Activated T-helper 2 cell treated with anti-CD3 and anti-CD28 coated beads, Interferon-gamma antibody, Interleukin-2, Interleukin-4, amounts not matched to agents 10 μg/mL and 5 μg/mL and 100 μg/mL, durations not matched to agents 14 hours and 24 hours and 36 hours (primary cell): ENCODE measurements at regions not wholly inside any gene's neighbourhood (a gene's known extent, or its start where the extent isn't known, plus 50 kb on each side); places are given as distances from the start of the nearest gene placed in this dataset.
"Not testable (repeated sequence)": the region's sequence is repeated elsewhere in the genome, so short reads cannot be mapped to it uniquely, and the experiment has no call there.

Experiments used
- DNase-seq: peaks from one replicate; pipeline ENCODE4 v3.0.0; 2021; ENCODE audit warnings: low spot score
- H3K27ac Mint-ChIP-seq: one replicate; pipeline ENCODE4 v1.8.0; 2021; ENCODE audit warnings: mixed read lengths
- H3K27me3 Mint-ChIP-seq: one replicate; pipeline ENCODE4 v1.8.0; 2021; ENCODE audit warnings: low read depth, mixed read lengths
- H3K36me3 Mint-ChIP-seq: one replicate; pipeline ENCODE4 v1.8.0; 2021; ENCODE audit warnings: low read depth, mixed read lengths
- H3K4me1 Mint-ChIP-seq: one replicate; pipeline ENCODE4 v1.8.0; 2021; ENCODE audit warnings: low read depth, mixed read lengths
- H3K4me3 Mint-ChIP-seq: one replicate; pipeline ENCODE4 v1.8.0; 2021; ENCODE audit warnings: low read depth, mild to moderate bottlenecking, moderate library complexity, mixed read lengths
- H3K9me3 Mint-ChIP-seq: one replicate; pipeline ENCODE4 v1.8.0; 2021; ENCODE audit warnings: mixed read lengths
- intact Hi-C: fragments of 100-400 bp; cut with micrococcal nuclease; formaldehyde crosslinking; loops from one replicate; pipeline ENCODE4 v1.15.1; 2023

DNA sequence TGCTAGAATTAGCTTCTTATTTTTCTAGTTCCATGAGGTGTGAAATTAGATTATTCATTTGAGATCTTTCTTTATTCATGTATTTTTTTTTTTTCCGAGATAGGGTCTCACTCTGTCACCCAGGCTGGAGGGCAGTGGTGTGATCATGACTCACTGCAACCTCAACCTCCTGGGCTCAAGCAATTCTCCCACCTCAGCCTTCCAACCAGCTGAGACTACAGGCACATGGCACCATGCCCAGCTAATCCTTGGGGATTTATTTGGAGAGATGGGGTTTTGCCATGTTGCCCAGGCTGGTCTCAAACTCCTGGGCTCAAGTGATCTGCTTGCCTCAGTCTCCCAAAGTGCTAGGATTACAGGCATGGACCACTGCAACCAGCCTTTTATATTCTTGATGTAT, 653.0 kb downstream of the ADCYAP1 start:
- intact Hi-C loops: not testable (repeated sequence)

DNA sequence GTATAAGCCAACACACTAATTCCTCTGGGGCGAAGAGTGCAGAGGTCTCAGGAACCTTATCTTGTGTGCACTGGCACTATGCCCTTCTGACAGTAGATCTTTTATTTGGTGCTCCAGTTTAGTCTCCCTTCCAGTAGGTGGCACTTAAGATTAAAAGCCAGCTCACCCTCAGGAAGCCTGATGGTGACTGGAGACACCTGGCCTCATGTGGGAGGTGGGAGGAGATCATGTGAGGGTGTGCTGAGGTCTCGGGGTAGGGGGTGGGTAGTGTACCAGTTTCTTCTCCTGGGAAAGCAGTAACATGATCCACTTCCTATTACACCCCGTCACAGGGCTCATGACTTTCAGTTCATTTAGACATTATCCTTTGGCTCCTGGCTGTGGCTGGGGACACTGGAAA, 654.9 kb downstream of the ADCYAP1 start:
- H3K9me3 Mint-ChIP-seq: peaks cover 3% of the 10 kb centered on the region
- no peaks in the 10 kb centered on the region for H3K4me1 Mint-ChIP-seq
- no peaks in the 10 kb centered on the region for H3K36me3 Mint-ChIP-seq
- DNase-seq: no peak
- H3K27me3 Mint-ChIP-seq: no peaks in the 10 kb centered on the region
- H3K4me3 Mint-ChIP-seq: no peak overlapping the region
- H3K27ac Mint-ChIP-seq: no peak overlapping the region
- intact Hi-C loops: no loop called here

More for the DNA sequence above, 653.0 kb downstream of the ADCYAP1 start:
- not testable (repeated sequence) for H3K4me1 Mint-ChIP-seq, H3K27me3 Mint-ChIP-seq, H3K36me3 Mint-ChIP-seq, DNase-seq, H3K27ac Mint-ChIP-seq, H3K4me3 Mint-ChIP-seq, H3K9me3 Mint-ChIP-seq

DNA sequence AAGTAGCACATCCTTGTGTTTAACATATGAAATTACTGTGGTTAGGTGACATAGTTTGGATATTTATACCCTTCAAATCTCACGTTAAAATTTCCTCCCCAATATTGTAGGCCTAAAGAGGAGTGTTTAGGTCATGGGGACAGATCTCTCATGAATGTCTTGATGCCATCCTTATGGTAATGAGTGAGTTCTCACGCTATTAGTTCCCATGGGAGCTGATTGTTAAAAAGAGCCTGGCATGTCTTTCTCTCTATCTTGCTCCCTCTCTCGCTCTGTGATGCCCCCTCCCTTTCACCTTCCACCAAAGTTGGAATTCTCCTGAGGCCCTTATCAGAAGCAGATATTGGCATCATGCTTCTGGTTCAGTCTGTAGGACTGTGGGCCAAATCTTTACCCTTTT, 660.1 kb downstream of the ADCYAP1 start:
- Mint-ChIP-seq H3K36me3 (no peaks in the 10 kb centered on the region), H3K4me1 (no peaks in the 10 kb centered on the region), H3K9me3 (no peaks in the 10 kb centered on the region), H3K27me3 (no peaks in the 10 kb centered on the region), H3K4me3 (no peak overlapping the region), H3K27ac (no peak overlapping the region)
- DNase-seq: no peak
- intact Hi-C loops: no loop called here

DNA sequence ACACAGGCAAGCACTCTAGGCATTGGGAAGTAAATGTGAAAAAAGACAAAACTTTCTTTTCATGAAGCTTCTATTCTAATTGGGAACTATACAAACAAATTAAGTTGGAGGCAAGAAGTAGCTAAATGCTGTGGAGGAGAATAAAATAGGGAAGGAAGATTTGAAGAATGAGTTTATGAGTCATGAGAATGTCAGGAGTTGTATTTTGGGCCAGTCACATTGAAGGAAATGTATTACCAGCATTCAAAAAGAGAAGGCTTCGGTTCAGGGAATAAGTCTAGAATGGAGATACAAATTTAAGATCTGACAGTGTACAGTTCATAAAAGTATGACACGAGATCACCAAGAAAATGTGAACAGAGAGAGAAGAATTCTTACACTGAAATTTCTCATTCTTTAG, 666.5 kb downstream of the ADCYAP1 start:
- H3K27ac Mint-ChIP-seq: no peak overlapping the region
- no peak for DNase-seq
- H3K4me1 Mint-ChIP-seq: no peaks in the 10 kb centered on the region
- H3K4me3 Mint-ChIP-seq: no peak overlapping the region
- H3K27me3 Mint-ChIP-seq: no peaks in the 10 kb centered on the region
- intact Hi-C loops: no loop called here
- no peaks in the 10 kb centered on the region for H3K36me3 Mint-ChIP-seq
- H3K9me3 Mint-ChIP-seq: no peaks in the 10 kb centered on the region

DNA sequence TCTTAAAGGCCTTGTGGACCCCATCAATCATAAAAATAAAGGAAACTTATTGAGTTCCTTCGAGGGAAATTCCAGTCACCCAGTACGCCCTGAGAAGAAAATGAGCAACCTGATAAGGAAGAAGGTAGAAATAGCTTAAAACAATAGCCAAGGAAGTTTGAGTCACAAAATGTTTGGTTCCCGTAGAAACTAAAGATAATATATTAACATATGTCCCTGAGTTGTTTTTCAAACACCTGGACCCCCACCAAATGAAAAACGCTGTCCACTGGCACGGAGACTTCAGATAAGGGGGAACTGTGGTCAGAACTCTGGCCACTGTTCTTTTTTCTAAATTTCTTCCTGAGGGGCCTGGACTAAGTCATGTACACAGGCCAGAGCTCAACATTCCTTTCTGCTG, 669.1 kb downstream of the ADCYAP1 start:
- intact Hi-C loops: no loop called here
- H3K27ac Mint-ChIP-seq: no peak overlapping the region
- H3K9me3 Mint-ChIP-seq: no peaks in the 10 kb centered on the region
- no peak for DNase-seq
- no peaks in the 10 kb centered on the region for H3K4me1 Mint-ChIP-seq
- no peaks in the 10 kb centered on the region for H3K27me3 Mint-ChIP-seq
- no peak overlapping the region for H3K4me3 Mint-ChIP-seq
- no peaks in the 10 kb centered on the region for H3K36me3 Mint-ChIP-seq

DNA sequence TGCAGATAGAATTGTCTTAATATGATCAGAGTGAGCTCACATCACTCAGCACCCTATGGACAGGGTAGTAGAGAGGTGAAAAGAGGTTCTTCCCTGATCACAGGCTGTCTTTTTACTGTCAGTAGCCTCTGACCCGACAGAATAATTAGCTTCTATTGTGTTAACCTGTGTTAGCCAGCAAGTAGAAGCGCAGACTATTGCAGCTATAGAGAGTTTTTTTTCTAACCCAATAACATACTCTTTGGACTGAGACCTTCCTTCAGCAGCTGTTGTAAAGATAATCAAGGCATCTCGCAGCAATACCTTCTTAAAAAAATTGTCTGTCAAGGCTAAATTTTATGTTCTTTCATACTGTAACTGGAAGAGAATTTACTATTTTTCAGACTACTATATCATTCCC, 670.4 kb downstream of the ADCYAP1 start:
- intact Hi-C loops: no loop called here
- no peak for DNase-seq
- H3K27ac Mint-ChIP-seq: no peak overlapping the region
- H3K4me3 Mint-ChIP-seq: no peak overlapping the region
- H3K9me3 Mint-ChIP-seq: no peaks in the 10 kb centered on the region
- H3K4me1 Mint-ChIP-seq: no peaks in the 10 kb centered on the region
- H3K27me3 Mint-ChIP-seq: no peaks in the 10 kb centered on the region
- no peaks in the 10 kb centered on the region for H3K36me3 Mint-ChIP-seq

GRCh38 chr18:1578505-1578904, 673.8 kb downstream of the ADCYAP1 start:
- DNase-seq: no peak
- no peaks in the 10 kb centered on the region for H3K36me3 Mint-ChIP-seq
- H3K4me3 Mint-ChIP-seq: no peak overlapping the region
- H3K9me3 Mint-ChIP-seq: no peaks in the 10 kb centered on the region
- no peaks in the 10 kb centered on the region for H3K27me3 Mint-ChIP-seq
- no peaks in the 10 kb centered on the region for H3K4me1 Mint-ChIP-seq
- intact Hi-C loops: no loop called here
- no peak overlapping the region for H3K27ac Mint-ChIP-seq

GRCh38 chr18:1581581-1581980, 676.9 kb downstream of the ADCYAP1 start:
- Mint-ChIP-seq H3K4me3 (no peak overlapping the region), H3K27me3 (no peaks in the 10 kb centered on the region), H3K36me3 (no peaks in the 10 kb centered on the region), H3K4me1 (no peaks in the 10 kb centered on the region), H3K27ac (no peak overlapping the region), H3K9me3 (no peaks in the 10 kb centered on the region)
- no peak for DNase-seq
- intact Hi-C loops: no loop called here

DNA sequence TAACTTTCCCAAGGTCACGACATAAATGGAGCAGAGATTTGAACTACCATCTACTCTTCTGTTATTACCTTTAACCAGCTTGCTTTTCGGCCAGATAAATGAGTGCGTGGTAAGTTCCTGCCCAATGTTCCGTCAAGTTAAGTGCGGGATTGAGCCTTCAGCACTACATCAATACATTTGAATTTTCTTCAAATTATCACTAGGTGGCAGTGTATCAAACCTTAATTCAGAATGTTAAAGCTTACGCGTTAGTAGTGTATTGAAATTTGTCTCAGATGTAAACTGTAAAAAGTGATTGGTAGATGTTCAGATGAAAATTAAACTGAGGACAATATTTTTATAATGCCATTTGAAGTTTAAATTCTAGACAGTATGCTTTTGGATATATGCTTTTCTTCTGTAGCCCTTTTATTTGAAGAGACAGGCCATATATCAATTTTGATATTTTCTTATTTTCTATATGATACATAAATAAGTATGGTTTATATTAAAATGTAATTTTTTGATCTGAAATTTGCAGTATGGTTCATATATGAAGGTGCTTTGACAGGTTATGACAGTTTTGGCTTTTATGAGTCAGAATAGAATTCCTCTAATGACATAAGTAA, 681.3 kb downstream of the ADCYAP1 start:
- no peaks in the 10 kb centered on the region for H3K27me3 Mint-ChIP-seq

DNA sequence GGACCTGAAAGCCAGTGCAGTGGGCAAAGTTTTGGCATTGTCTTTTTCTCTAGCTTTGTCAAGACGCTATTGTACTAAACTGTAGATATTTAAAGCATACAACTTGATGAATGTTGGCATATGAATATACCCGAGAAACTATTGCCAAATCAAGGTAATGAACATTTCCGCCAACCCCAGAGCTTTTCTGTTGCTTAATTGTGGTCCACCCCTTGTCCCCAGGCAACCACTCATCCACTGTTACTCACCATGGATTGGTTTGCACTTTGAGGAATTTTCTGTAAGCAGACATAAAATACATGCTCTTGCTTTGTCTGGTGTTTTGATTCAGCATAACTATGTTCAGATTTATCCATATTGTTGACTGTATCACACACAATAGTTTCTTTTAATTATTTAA, 688.4 kb downstream of the ADCYAP1 start:
- intact Hi-C loops: no loop called here
- no peak for DNase-seq
- no peaks in the 10 kb centered on the region for H3K4me1 Mint-ChIP-seq
- H3K27me3 Mint-ChIP-seq: no peaks in the 10 kb centered on the region
- no peaks in the 10 kb centered on the region for H3K36me3 Mint-ChIP-seq
- no peak overlapping the region for H3K27ac Mint-ChIP-seq
- H3K4me3 Mint-ChIP-seq: no peak overlapping the region
- no peaks in the 10 kb centered on the region for H3K9me3 Mint-ChIP-seq

More for the DNA sequence above, 681.3 kb downstream of the ADCYAP1 start:
- Mint-ChIP-seq H3K4me1 (no peaks in the 10 kb centered on the region), H3K9me3 (no peaks in the 10 kb centered on the region), H3K27ac (no peak overlapping the region), H3K36me3 (no peaks in the 10 kb centered on the region), H3K4me3 (no peak overlapping the region)
- no peak for DNase-seq
- intact Hi-C loops: loop anchor here (5.0 kb wide), 1 partner anchor 956 kb away; no protein-coding TSS in a partner anchor

DNA sequence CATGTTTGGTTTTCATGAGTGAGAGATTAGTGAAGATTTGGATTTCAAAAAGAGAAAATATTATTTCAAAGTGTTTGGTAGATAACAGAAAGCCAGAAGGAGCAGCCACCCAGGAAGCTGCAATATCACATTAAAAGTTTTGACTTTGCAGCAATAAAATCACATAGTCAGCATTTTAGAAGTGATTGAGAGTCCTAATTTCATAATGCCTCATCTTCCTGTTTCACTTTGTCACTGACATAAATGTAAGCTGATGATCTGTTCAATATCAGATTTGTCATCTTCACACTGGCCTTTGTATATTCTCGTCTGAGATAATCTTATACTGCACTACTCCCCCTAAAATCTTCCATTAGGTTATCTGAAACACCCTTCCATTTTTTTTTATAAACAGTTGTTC, 690.5 kb downstream of the ADCYAP1 start:
- Mint-ChIP-seq H3K36me3 (no peaks in the 10 kb centered on the region), H3K27ac (no peak overlapping the region), H3K4me1 (no peaks in the 10 kb centered on the region), H3K9me3 (no peaks in the 10 kb centered on the region), H3K27me3 (no peaks in the 10 kb centered on the region), H3K4me3 (no peak overlapping the region)
- DNase-seq: no peak
- intact Hi-C loops: no loop called here

DNA sequence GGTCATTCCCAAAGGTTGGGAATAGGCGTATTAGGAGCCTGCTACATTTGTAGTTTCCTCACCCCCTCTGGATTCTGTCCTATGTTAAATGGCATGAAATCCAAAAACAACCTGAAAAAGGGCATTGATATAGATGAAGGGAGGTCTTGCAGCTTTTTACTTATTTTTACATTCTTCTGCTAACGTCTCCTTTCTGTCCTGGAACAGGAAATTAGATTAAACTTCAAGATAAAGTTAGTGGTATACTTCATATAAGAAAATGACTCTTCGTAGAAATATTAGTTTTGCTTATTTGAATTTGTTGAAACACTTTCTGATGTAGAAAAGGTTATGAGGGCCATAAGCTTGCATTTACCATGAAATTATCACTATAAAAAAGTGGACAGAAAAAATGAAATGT, 694.5 kb downstream of the ADCYAP1 start:
- Mint-ChIP-seq H3K27ac (no peak overlapping the region), H3K9me3 (no peaks in the 10 kb centered on the region), H3K4me3 (no peak overlapping the region), H3K27me3 (no peaks in the 10 kb centered on the region), H3K4me1 (no peaks in the 10 kb centered on the region), H3K36me3 (no peaks in the 10 kb centered on the region)
- DNase-seq: no peak
- intact Hi-C loops: no loop called here

- intact Hi-C loops: no loop called here
- DNase-seq: no peak
- no peaks in the 10 kb centered on the region for H3K27me3 Mint-ChIP-seq
- no peak overlapping the region for H3K4me3 Mint-ChIP-seq
- H3K4me1 Mint-ChIP-seq: no peaks in the 10 kb centered on the region
- H3K36me3 Mint-ChIP-seq: no peaks in the 10 kb centered on the region
- no peak overlapping the region for H3K27ac Mint-ChIP-seq
- H3K9me3 Mint-ChIP-seq: no peaks in the 10 kb centered on the region
Observed at GRCh38 chr18:1604751-1605150, 700.1 kb downstream of the ADCYAP1 start.

- Mint-ChIP-seq H3K36me3 (no peaks in the 10 kb centered on the region), H3K4me1 (no peaks in the 10 kb centered on the region), H3K4me3 (no peak overlapping the region), H3K27ac (no peak overlapping the region), H3K9me3 (peaks cover 4% of the 10 kb centered on the region), H3K27me3 (no peaks in the 10 kb centered on the region)
- intact Hi-C loops: no loop called here
- no peak for DNase-seq
Observed at GRCh38 chr18:1618364-1618763, 713.7 kb downstream of the ADCYAP1 start.
